ENCODE measurements at regions not wholly inside any gene's neighbourhood (a gene's known extent, or its start where the extent isn't known, plus 50 kb on each side); places are given as distances from the start of the nearest gene placed in this dataset.
"Not testable (repeated sequence)": the region's sequence is repeated elsewhere in the genome, so short reads cannot be mapped to it uniquely, and the experiment has no call there.

- H3K9me3 Mint-ChIP-seq (ENCODE audit: low read depth): peaks cover 7% of the 10 kb centered on the region
- H3K27me3 Mint-ChIP-seq: no peaks in the 10 kb centered on the region
- no peak overlapping the region for H3K27ac Mint-ChIP-seq
- no peaks in the 10 kb centered on the region for H3K36me3 Mint-ChIP-seq
- no peak overlapping the region for H3K4me3 Mint-ChIP-seq
- H3K4me1 Mint-ChIP-seq (ENCODE audit: low read depth): no peaks in the 10 kb centered on the region
Observed at GRCh38 chr6:84953111-84953755, 188.8 kb upstream of the TBX18 start.

- H3K4me3 Mint-ChIP-seq; H3K27me3 Mint-ChIP-seq; H3K4me1 Mint-ChIP-seq (ENCODE audit: low read depth); H3K36me3 Mint-ChIP-seq; H3K27ac Mint-ChIP-seq: not testable (repeated sequence)
- H3K9me3 Mint-ChIP-seq (ENCODE audit: low read depth): peaks cover 19% of the 10 kb centered on the region
Observed at GRCh38 chr6:84944926-84945325, 180.5 kb upstream of the TBX18 start.

- no peak overlapping the region for H3K27ac Mint-ChIP-seq
- no peaks in the 10 kb centered on the region for H3K4me1 Mint-ChIP-seq (ENCODE audit: low read depth)
- H3K36me3 Mint-ChIP-seq: no peaks in the 10 kb centered on the region
- H3K27me3 Mint-ChIP-seq: no peaks in the 10 kb centered on the region
- H3K9me3 Mint-ChIP-seq (ENCODE audit: low read depth): peaks cover 18% of the 10 kb centered on the region
- no peak overlapping the region for H3K4me3 Mint-ChIP-seq
Observed at GRCh38 chr6:84943905-84944304, 179.5 kb upstream of the TBX18 start.

DNA sequence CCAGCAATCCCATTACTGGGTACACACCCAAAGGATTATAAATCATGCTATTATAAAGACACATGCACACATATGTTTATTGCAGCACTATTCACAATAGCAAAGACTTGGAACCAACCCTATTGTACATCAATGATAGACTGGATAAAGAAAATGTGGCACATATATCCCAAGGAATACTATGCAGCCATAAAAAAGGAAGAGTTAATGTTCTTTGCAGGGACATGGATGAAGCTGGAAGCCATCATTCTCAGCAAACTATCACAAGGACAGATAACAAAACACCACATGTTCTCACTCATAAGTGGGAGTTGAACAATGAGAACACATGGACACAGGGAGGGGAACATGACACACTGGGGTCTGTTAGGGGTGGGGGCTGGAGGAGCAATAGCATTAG, 177.2 kb upstream of the TBX18 start:
- H3K9me3 Mint-ChIP-seq (ENCODE audit: low read depth): peaks cover 16% of the 10 kb centered on the region
- not testable (repeated sequence) for H3K36me3 Mint-ChIP-seq; H3K4me3 Mint-ChIP-seq; H3K27ac Mint-ChIP-seq; H3K27me3 Mint-ChIP-seq; H3K4me1 Mint-ChIP-seq (ENCODE audit: low read depth)

DNA sequence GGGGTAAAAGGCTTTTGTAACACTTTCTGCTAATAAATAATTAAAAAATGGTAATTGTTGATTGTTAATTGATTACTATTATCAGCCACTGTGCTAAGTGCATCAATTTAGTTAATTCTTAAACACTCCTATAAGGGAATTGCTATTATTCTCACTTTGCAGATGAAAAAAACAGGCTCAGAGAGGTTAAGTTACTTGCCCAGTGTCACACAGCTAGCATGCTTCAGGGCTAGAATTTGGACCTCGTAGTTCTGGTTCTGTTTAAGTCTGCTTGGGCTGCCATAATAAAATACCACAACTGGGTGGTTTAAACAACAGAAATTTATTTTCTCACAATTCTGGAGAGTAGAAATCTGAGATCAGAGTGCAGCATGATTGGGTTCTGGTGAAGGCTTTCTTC, 164.8 kb upstream of the TBX18 start:
- Mint-ChIP-seq H3K4me1 (ENCODE audit: low read depth) (no peaks in the 10 kb centered on the region), H3K27ac (no peak overlapping the region), H3K4me3 (no peak overlapping the region), H3K27me3 (no peaks in the 10 kb centered on the region), H3K36me3 (no peaks in the 10 kb centered on the region), H3K9me3 (ENCODE audit: low read depth) (no peaks in the 10 kb centered on the region)

DNA sequence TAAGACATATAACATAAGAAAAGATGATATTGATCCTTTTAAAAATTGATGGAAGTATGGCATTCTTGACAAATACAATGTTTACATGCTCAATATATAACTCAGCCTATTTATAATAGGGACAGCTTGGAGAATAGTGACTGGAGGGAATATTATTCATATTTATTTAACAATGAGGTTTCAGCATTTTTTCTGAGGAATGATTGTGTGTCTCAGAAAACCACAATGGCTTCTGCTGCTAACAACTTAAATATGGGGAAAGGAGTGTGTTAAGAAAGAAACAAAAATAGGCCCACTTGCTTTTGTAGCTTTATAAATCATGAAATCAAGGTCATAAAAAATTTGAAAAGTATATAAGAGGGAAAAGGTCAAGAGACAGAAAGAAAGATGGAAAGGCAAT, 163.2 kb upstream of the TBX18 start:
- Mint-ChIP-seq H3K9me3 (ENCODE audit: low read depth) (no peaks in the 10 kb centered on the region), H3K4me3 (no peak overlapping the region), H3K27me3 (no peaks in the 10 kb centered on the region), H3K4me1 (ENCODE audit: low read depth) (no peaks in the 10 kb centered on the region), H3K27ac (no peak overlapping the region), H3K36me3 (no peaks in the 10 kb centered on the region)

GRCh38 chr6:84926189-84927155, 162.1 kb upstream of the TBX18 start:
- Mint-ChIP-seq H3K36me3 (no peaks in the 10 kb centered on the region), H3K27ac (no peak overlapping the region), H3K9me3 (ENCODE audit: low read depth) (no peaks in the 10 kb centered on the region), H3K27me3 (no peaks in the 10 kb centered on the region), H3K4me1 (ENCODE audit: low read depth) (no peaks in the 10 kb centered on the region), H3K4me3 (no peak overlapping the region)

- Mint-ChIP-seq H3K27ac (no peak overlapping the region), H3K9me3 (ENCODE audit: low read depth) (no peaks in the 10 kb centered on the region), H3K4me3 (no peak overlapping the region), H3K27me3 (no peaks in the 10 kb centered on the region), H3K4me1 (ENCODE audit: low read depth) (no peaks in the 10 kb centered on the region), H3K36me3 (no peaks in the 10 kb centered on the region)
Observed at GRCh38 chr6:84921891-84922290, 157.5 kb upstream of the TBX18 start.

- Mint-ChIP-seq H3K27me3 (no peaks in the 10 kb centered on the region), H3K36me3 (no peaks in the 10 kb centered on the region), H3K9me3 (ENCODE audit: low read depth) (no peaks in the 10 kb centered on the region)
Observed at GRCh38 chr6:84920021-84920420, 155.6 kb upstream of the TBX18 start.

GRCh38 chr6:84916704-84917103, 152.3 kb upstream of the TBX18 start:
- no peaks in the 10 kb centered on the region for H3K9me3 Mint-ChIP-seq (ENCODE audit: low read depth)
- H3K4me1 Mint-ChIP-seq (ENCODE audit: low read depth): no peaks in the 10 kb centered on the region
- no peaks in the 10 kb centered on the region for H3K27me3 Mint-ChIP-seq
- H3K4me3 Mint-ChIP-seq: no peak overlapping the region
- H3K36me3 Mint-ChIP-seq: no peaks in the 10 kb centered on the region
- H3K27ac Mint-ChIP-seq: no peak overlapping the region

More at GRCh38 chr6:84920021-84920420, 155.6 kb upstream of the TBX18 start:
- Mint-ChIP-seq H3K27ac (no peak overlapping the region), H3K4me3 (no peak overlapping the region), H3K4me1 (ENCODE audit: low read depth) (no peaks in the 10 kb centered on the region)

GRCh38 chr6:84912472-84913322, 148.3 kb upstream of the TBX18 start:
- Mint-ChIP-seq H3K4me1 (ENCODE audit: low read depth) (no peaks in the 10 kb centered on the region), H3K4me3 (no peak overlapping the region), H3K27ac (no peak overlapping the region), H3K27me3 (no peaks in the 10 kb centered on the region), H3K9me3 (ENCODE audit: low read depth) (no peaks in the 10 kb centered on the region), H3K36me3 (no peaks in the 10 kb centered on the region)

DNA sequence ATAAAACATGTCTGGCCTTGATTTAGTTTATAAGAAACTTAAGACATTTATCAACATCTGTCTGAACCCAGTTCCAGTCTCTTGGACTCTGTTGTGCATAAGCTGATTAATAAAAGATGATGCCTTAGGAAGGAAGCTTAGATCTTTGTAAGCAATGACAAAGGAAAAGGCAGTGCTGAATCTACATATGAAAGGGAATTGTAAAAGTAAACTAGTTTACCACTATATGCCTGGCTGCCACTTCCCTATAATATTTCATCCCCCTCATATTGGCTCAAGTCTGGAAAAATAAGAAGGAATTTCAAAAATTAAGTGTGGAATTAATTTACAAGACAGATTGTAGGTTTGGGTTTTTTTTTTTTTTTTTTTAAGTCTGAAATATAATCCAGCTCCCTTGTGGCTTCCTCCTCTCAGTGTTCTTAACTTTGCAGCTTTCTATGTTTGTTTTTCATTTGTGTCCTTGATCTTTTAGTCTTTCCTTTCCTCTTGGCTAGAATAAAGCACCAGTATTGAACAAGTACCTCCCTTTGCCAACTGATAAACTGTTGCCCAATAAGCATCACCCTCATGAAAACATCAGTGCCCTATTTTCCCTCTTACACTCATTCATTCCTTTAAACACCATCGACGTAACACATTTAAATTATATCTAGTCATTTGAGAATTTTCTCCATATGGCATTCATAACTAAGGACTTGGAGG, 146.7 kb upstream of the TBX18 start:
- H3K36me3 Mint-ChIP-seq: no peaks in the 10 kb centered on the region
- H3K9me3 Mint-ChIP-seq (ENCODE audit: low read depth): no peaks in the 10 kb centered on the region
- H3K4me3 Mint-ChIP-seq: no peak overlapping the region
- H3K4me1 Mint-ChIP-seq (ENCODE audit: low read depth): no peaks in the 10 kb centered on the region
- no peak overlapping the region for H3K27ac Mint-ChIP-seq
- H3K27me3 Mint-ChIP-seq: no peaks in the 10 kb centered on the region

GRCh38 chr6:84908304-84908904, 144.0 kb upstream of the TBX18 start:
- no peaks in the 10 kb centered on the region for H3K9me3 Mint-ChIP-seq (ENCODE audit: low read depth)
- no peak overlapping the region for H3K27ac Mint-ChIP-seq

GRCh38 chr6:84906514-84906913, 142.1 kb upstream of the TBX18 start:
- Mint-ChIP-seq H3K27me3 (no peaks in the 10 kb centered on the region), H3K4me3 (no peak overlapping the region), H3K4me1 (ENCODE audit: low read depth) (no peaks in the 10 kb centered on the region), H3K9me3 (ENCODE audit: low read depth) (no peaks in the 10 kb centered on the region), H3K27ac (no peak overlapping the region), H3K36me3 (no peaks in the 10 kb centered on the region)

More at GRCh38 chr6:84908304-84908904, 144.0 kb upstream of the TBX18 start:
- Mint-ChIP-seq H3K36me3 (no peaks in the 10 kb centered on the region), H3K4me1 (ENCODE audit: low read depth) (no peaks in the 10 kb centered on the region), H3K27me3 (no peaks in the 10 kb centered on the region), H3K4me3 (no peak overlapping the region)

All from activated naive CD8-positive, alpha-beta T cell (primary cell).